ENCODE measurements at regions not wholly inside any gene's neighbourhood (a gene's known extent, or its start where the extent isn't known, plus 50 kb on each side); places are given as distances from the start of the nearest gene placed in this dataset.

DNA sequence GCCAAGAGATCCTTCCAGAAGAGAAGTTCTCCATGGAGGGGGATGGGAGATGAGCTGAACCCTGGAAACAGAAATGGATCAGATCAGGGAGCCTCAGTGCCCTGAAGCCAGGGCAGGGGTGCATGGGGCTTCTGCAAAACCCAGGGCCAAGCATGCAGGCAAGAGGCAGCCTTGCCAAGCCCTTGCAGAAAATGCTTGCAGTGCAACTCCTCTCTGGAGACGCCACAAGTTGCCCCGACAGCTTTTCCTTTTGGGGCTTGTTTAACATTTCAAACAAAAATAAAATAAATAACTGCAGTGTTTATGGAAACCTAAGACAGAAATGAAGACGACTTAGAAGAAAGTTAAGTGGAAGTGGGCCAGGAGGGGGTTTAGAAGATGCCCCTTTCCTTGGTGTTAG is 177.5 kb upstream of the TNP1 start:
- no peak for TF ChIP-seq POLR2A (IDR thresholded peaks at IDR 0.05; ENCODE audit: extremely low read depth, insufficient read length)
- TF ChIP-seq, protein P1, sequence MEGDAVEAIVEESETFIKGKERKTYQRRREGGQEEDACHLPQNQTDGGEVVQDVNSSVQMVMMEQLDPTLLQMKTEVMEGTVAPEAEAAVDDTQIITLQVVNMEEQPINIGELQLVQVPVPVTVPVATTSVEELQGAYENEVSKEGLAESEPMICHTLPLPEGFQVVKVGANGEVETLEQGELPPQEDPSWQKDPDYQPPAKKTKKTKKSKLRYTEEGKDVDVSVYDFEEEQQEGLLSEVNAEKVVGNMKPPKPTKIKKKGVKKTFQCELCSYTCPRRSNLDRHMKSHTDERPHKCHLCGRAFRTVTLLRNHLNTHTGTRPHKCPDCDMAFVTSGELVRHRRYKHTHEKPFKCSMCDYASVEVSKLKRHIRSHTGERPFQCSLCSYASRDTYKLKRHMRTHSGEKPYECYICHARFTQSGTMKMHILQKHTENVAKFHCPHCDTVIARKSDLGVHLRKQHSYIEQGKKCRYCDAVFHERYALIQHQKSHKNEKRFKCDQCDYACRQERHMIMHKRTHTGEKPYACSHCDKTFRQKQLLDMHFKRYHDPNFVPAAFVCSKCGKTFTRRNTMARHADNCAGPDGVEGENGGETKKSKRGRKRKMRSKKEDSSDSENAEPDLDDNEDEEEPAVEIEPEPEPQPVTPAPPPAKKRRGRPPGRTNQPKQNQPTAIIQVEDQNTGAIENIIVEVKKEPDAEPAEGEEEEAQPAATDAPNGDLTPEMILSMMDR (IDR thresholded peaks at IDR 0.05; ENCODE audit: low read depth, low read length) = no peak

All from NB4 (cell line).